H9 (cell line): ENCODE measurements at regions not wholly inside any gene's neighbourhood (a gene's known extent, or its start where the extent isn't known, plus 50 kb on each side); places are given as distances from the start of the nearest gene placed in this dataset.

ENCODE experiments used
- DNase-seq: peaks from one replicate; pipeline ENCODE4 v3.0.0-alpha.2; 2017
- H2AFZ ChIP-seq: one replicate; pipeline ENCODE4 v1.6.1; 2013; ENCODE audit warnings: mild to moderate bottlenecking, low read length, control low read depth, moderate library complexity
- H2AK5ac ChIP-seq: 2 replicates; pipeline ENCODE4 v1.6.1; 2013; ENCODE audit warnings: low read length, control low read depth, mixed read lengths; ENCODE audit not compliant: insufficient read length
- H2BK120ac ChIP-seq: one replicate; pipeline ENCODE4 v1.6.1; 2013; ENCODE audit warnings: low read depth, mild to moderate bottlenecking, low read length, control low read depth, inconsistent platforms; ENCODE audit not compliant: poor library complexity, severe bottlenecking
- H2BK12ac ChIP-seq: 2 replicates; pipeline ENCODE4 v1.6.1; 2013; ENCODE audit warnings: low read length, control low read depth, mixed read lengths, low read depth; ENCODE audit not compliant: insufficient read length
- H2BK15ac ChIP-seq: 2 replicates; pipeline ENCODE4 v1.6.1; 2013; ENCODE audit warnings: low read depth, low read length, control low read depth
- H2BK20ac ChIP-seq: one replicate; pipeline ENCODE4 v1.6.1; 2013; ENCODE audit warnings: low read depth, mild to moderate bottlenecking, low read length, control low read depth, inconsistent platforms; ENCODE audit not compliant: poor library complexity, severe bottlenecking
- H2BK5ac ChIP-seq: 2 replicates; pipeline ENCODE4 v1.6.1; 2013; ENCODE audit warnings: low read length, control low read depth, mixed read lengths; ENCODE audit not compliant: insufficient read length
- H3K14ac ChIP-seq: 2 replicates; pipeline ENCODE4 v1.6.1; 2013; ENCODE audit warnings: low read length, control low read depth; ENCODE audit not compliant: insufficient read depth
- H3K18ac ChIP-seq: 2 replicates; pipeline ENCODE4 v1.6.1; 2013; ENCODE audit warnings: low read depth, mild to moderate bottlenecking, mixed read lengths, low read length, control low read depth; ENCODE audit not compliant: insufficient read length
- H3K23ac ChIP-seq: 2 replicates; pipeline ENCODE4 v1.6.1; 2013; ENCODE audit warnings: low read length, control low read depth, mixed read lengths, low read depth; ENCODE audit not compliant: insufficient read length
- H3K23me2 ChIP-seq: 2 replicates; pipeline ENCODE4 v1.6.1; 2013; ENCODE audit warnings: low read depth, mild to moderate bottlenecking, mixed read lengths, low read length, control low read depth; ENCODE audit not compliant: insufficient read length, poor library complexity, severe bottlenecking
- H3K27ac ChIP-seq: 2 replicates; pipeline ENCODE4 v1.5.1; 2013; ENCODE audit warnings: low read length, control low read depth, mixed read lengths, low read depth; ENCODE audit not compliant: insufficient read length
- H3K27me3 ChIP-seq: 2 replicates; pipeline ENCODE4 v1.6.1; 2013; ENCODE audit warnings: low read length, control low read depth, inconsistent platforms; ENCODE audit not compliant: insufficient read depth
- H3K4ac ChIP-seq: 2 replicates; pipeline ENCODE4 v1.6.1; 2013; ENCODE audit warnings: low read depth, mild to moderate bottlenecking, control low read depth, inconsistent platforms, low read length, moderate library complexity
- H3K4me1 ChIP-seq: 2 replicates; pipeline ENCODE4 v1.6.1; 2013; ENCODE audit warnings: low read length, control low read depth, inconsistent platforms; ENCODE audit not compliant: insufficient read depth
- H3K4me2 ChIP-seq: 2 replicates; pipeline ENCODE4 v1.6.1; 2013; ENCODE audit warnings: low read length, control low read depth, mixed read lengths; ENCODE audit not compliant: insufficient read length, insufficient read depth
- H3K56ac ChIP-seq: 2 replicates; pipeline ENCODE4 v1.6.1; 2013; ENCODE audit warnings: low read depth, mild to moderate bottlenecking, mixed read lengths, low read length, control low read depth; ENCODE audit not compliant: insufficient read length
- H3K79me1 ChIP-seq: 2 replicates; pipeline ENCODE4 v1.6.1; 2013; ENCODE audit warnings: low read depth, mild to moderate bottlenecking, moderate library complexity, low read length, control low read depth, inconsistent platforms; ENCODE audit not compliant: insufficient read depth, poor library complexity, severe bottlenecking
- H3K79me2 ChIP-seq: 2 replicates; pipeline ENCODE4 v1.6.1; 2013; ENCODE audit warnings: low read length, control low read depth, inconsistent platforms; ENCODE audit not compliant: insufficient read depth
- H3K9ac ChIP-seq: 2 replicates; pipeline ENCODE4 v1.6.1; 2013; ENCODE audit warnings: low read length, control low read depth, mixed read lengths; ENCODE audit not compliant: insufficient read length; ENCODE audit errors: extremely low read depth
- H3K9me3 ChIP-seq: one replicate; pipeline ENCODE4 v1.6.1; 2013; ENCODE audit warnings: low read depth, low read length, inconsistent platforms; ENCODE audit not compliant: control insufficient read depth
- H3T11ph ChIP-seq: one replicate; pipeline ENCODE4 v1.6.1; 2013; ENCODE audit warnings: mild to moderate bottlenecking, low read length, control low read depth, inconsistent platforms
- H4K20me1 ChIP-seq: one replicate; pipeline ENCODE4 v1.6.1; 2013; ENCODE audit not compliant: control insufficient read depth, insufficient read length, insufficient read depth
- H4K5ac ChIP-seq: 2 replicates; pipeline ENCODE4 v1.6.1; 2013; ENCODE audit warnings: low read depth, mild to moderate bottlenecking, mixed read lengths, low read length, control low read depth; ENCODE audit not compliant: insufficient read length
- H4K8ac ChIP-seq: replicated peaks from 2 replicates; pipeline ENCODE4 v1.6.1; 2013; ENCODE audit warnings: low read length, control low read depth, mixed read lengths, low read depth; ENCODE audit not compliant: insufficient read length
- H4K91ac ChIP-seq: 2 replicates; pipeline ENCODE4 v1.6.1; 2013; ENCODE audit warnings: low read depth, mild to moderate bottlenecking, moderate library complexity, mixed read lengths, low read length, control low read depth; ENCODE audit not compliant: insufficient read length
- H3K27ac Mint-ChIP-seq, 3 experiments: 2 replicates in 2 of 3; 3 replicates in 1 of 3; pipeline ENCODE4 v1.8.0; 2020 to 2021; ENCODE audit warnings: mixed read lengths in 3 of 3, mild to moderate bottlenecking in 1 of 3, moderate library complexity in 1 of 3
- H3K27me3 Mint-ChIP-seq: 2 replicates; pipeline ENCODE4 v1.8.0; 2021; ENCODE audit warnings: low read depth, mild to moderate bottlenecking, moderate library complexity, mixed read lengths
- H3K36me3 Mint-ChIP-seq, 3 experiments: 2 replicates in 2 of 3; 3 replicates in 1 of 3; pipeline ENCODE4 v1.8.0; 2020 to 2021; ENCODE audit warnings: low read depth in 3 of 3, mixed read lengths in 3 of 3; ENCODE audit not compliant: insufficient read depth in 1 of 3
- H3K4me1 Mint-ChIP-seq, 2 experiments: 2 replicates each; pipeline ENCODE4 v1.8.0; 2020; ENCODE audit warnings: mixed read lengths in 2 of 2
- H3K4me3 Mint-ChIP-seq, 2 experiments: 2 replicates in 1 of 2; 3 replicates in 1 of 2; pipeline ENCODE4 v1.8.0; 2020 to 2021; ENCODE audit warnings: mild to moderate bottlenecking in 2 of 2, mixed read lengths in 2 of 2, moderate library complexity in 1 of 2
- H3K9me3 Mint-ChIP-seq, 2 experiments: 2 replicates in 1 of 2; 3 replicates in 1 of 2; pipeline ENCODE4 v1.8.0; 2020; ENCODE audit warnings: mild to moderate bottlenecking in 2 of 2, mixed read lengths in 2 of 2, moderate library complexity in 1 of 2
- WGBS: extraction: QIAGEN DNeasy Blood & Tissue Kit; methylation state at CpG from one replicate; pipeline ENCODE4 v1.1.7; 2013; ENCODE audit warnings: missing lambda C conversion rate, low lambda C conversion rate, mixed read lengths; ENCODE audit not compliant: insufficient read length; ENCODE audit errors: extremely low coverage; 5-methylcytosine and 5-hydroxymethylcytosine counted together
- TF ChIP-seq, protein P1 (sequence below): fragments of 200-600 bp; sonication (generic); conservative IDR thresholded peaks from 3 replicates; pipeline ENCODE4 v1.8.0; 2021; ENCODE audit warnings: antibody characterized with exemption, mild to moderate bottlenecking

DNA sequence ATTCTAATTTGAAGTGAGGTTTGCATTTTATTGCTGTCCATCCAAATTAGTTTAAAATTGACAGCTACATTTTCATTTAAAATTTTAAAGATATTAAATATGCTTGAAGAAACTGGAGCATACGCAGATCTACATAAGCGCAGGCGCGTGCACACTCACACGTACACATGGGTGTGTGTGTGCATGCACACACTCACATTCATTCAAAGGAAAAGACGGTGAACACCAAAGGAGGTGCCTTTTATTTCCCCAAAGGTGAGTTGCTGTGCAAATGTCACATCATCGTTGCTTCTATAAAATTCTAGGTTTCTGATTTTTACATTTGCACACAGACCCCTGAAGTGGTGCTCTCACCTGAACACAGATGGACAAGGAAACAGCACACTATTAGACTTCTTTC lies 194.2 kb downstream of the GRB14 start:
- Histone ChIP-seq H2BK20ac (no peak overlapping the region), H3K56ac (no peak overlapping the region), H2BK15ac (no peak overlapping the region), H4K91ac (no peak overlapping the region), H2AFZ (no peak overlapping the region), H3K18ac (no peak overlapping the region), H3K27me3 (no peaks in the 10 kb centered on the region), H3K23me2 (no peaks in the 10 kb centered on the region), H3K4me1 (no peaks in the 10 kb centered on the region; the same call in 1 of the 2 replicates), H2BK12ac (no peak overlapping the region), H2AK5ac (no peak overlapping the region), H3K27ac (no peak overlapping the region), H3K79me2 (no peaks in the 10 kb centered on the region), H3K9me3 (no peaks in the 10 kb centered on the region), H3T11ph (no peak overlapping the region), H4K20me1 (no peaks in the 10 kb centered on the region), H4K8ac (no peak overlapping the region), H2BK120ac (no peak overlapping the region), H3K23ac (no peak overlapping the region), H3K14ac (no peak overlapping the region), H3K79me1 (no peaks in the 10 kb centered on the region), H3K4me2 (no peak overlapping the region), H3K4ac (no peak overlapping the region), H4K5ac (no peak overlapping the region), H3K9ac (no peak overlapping the region), H2BK5ac (no peak overlapping the region)
- Mint-ChIP-seq H3K27ac (no peak overlapping the region), H3K36me3 (no peaks in the 10 kb centered on the region), H3K27me3 (no peaks in the 10 kb centered on the region), H3K4me1 (peaks cover 5 to 10% of the 10 kb centered on the region in 2 experiments), H3K9me3 (no peaks in the 10 kb centered on the region), H3K4me3 (no peak overlapping the region)
- TF ChIP-seq, protein P1, sequence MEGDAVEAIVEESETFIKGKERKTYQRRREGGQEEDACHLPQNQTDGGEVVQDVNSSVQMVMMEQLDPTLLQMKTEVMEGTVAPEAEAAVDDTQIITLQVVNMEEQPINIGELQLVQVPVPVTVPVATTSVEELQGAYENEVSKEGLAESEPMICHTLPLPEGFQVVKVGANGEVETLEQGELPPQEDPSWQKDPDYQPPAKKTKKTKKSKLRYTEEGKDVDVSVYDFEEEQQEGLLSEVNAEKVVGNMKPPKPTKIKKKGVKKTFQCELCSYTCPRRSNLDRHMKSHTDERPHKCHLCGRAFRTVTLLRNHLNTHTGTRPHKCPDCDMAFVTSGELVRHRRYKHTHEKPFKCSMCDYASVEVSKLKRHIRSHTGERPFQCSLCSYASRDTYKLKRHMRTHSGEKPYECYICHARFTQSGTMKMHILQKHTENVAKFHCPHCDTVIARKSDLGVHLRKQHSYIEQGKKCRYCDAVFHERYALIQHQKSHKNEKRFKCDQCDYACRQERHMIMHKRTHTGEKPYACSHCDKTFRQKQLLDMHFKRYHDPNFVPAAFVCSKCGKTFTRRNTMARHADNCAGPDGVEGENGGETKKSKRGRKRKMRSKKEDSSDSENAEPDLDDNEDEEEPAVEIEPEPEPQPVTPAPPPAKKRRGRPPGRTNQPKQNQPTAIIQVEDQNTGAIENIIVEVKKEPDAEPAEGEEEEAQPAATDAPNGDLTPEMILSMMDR: no peak
- no peak for DNase-seq
- WGBS: no CpG with 5 or more reads among the region's 7 CpGs
